SK-N-SH treated with all-trans-retinoic acid at 6 μM for 48 hours (cell line): ENCODE measurements at regions not wholly inside any gene's neighbourhood (a gene's known extent, or its start where the extent isn't known, plus 50 kb on each side); places are given as distances from the start of the nearest gene placed in this dataset.

ENCODE experiments used
- GLIS3 ChIP-seq: fragments of 250-450 bp; sonication (Bioruptor Pico); IDR thresholded peaks from 2 replicates; pipeline ENCODE4 v1.5.0; 2020; ENCODE audit warnings: mild to moderate bottlenecking, moderate library complexity
- OSR1 ChIP-seq: fragments of 250-450 bp; sonication (Bioruptor Pico); IDR thresholded peaks from 2 replicates; pipeline ENCODE4 v1.8.0; 2022; ENCODE audit warnings: moderate library complexity, mild to moderate bottlenecking, inconsistent platforms
- PATZ1 ChIP-seq: fragments of 250-450 bp; sonication (Bioruptor Pico); IDR thresholded peaks from 2 replicates; pipeline ENCODE4 v1.8.0; 2020; ENCODE audit warnings: mild to moderate bottlenecking, moderate library complexity, borderline replicate concordance
- TCF4 ChIP-seq: fragments of 250-450 bp; sonication (Bioruptor Pico); IDR thresholded peaks from 2 replicates; pipeline ENCODE4 v1.8.0; 2021; ENCODE audit warnings: mild to moderate bottlenecking, moderate library complexity, borderline replicate concordance
- TSHZ2 ChIP-seq: fragments of 250-450 bp; sonication (Bioruptor Pico); IDR thresholded peaks from 2 replicates; pipeline ENCODE4 v1.5.0; 2020; ENCODE audit warnings: mild to moderate bottlenecking, moderate library complexity
- ZNF70 ChIP-seq: fragments of 450-650 bp; formaldehyde crosslinking; IDR thresholded peaks from 2 replicates; pipeline ENCODE4 v1.5.0; 2020; ENCODE audit warnings: mild to moderate bottlenecking, moderate library complexity
- TF ChIP-seq, protein P1 (sequence below): fragments of 250-450 bp; sonication (Bioruptor Pico); IDR thresholded peaks from 2 replicates; pipeline ENCODE4 v1.5.1; 2020; ENCODE audit warnings: low read depth, mild to moderate bottlenecking, moderate library complexity

DNA sequence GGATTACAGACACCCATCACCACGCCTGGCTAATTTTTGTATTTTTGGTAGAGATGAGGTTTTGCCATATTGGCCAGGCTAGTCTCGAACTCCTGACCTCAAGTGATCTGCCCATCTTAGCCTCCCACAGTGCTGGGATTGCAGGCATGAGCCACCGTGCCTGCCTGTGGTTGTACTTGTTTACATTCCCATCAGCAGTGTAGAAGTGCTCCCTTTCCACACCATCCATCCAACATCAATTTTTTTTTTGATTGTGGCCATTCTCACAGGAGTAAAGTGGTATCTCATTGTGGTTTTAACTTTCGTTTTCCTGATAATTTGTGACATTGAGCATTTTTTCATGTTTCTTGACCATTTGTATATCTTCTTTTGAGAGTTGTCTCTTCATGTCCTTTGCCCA lies 1019.4 kb upstream of the SLC10A2 start:
- TF ChIP-seq PATZ1 (CRISPR knock-in tag) (no peak), TCF4 (CRISPR knock-in tag) (no peak), GLIS3 (no peak), TSHZ2 (no peak), ZNF70 (CRISPR knock-in tag) (no peak), OSR1 (no peak)
- TF ChIP-seq, protein P1, sequence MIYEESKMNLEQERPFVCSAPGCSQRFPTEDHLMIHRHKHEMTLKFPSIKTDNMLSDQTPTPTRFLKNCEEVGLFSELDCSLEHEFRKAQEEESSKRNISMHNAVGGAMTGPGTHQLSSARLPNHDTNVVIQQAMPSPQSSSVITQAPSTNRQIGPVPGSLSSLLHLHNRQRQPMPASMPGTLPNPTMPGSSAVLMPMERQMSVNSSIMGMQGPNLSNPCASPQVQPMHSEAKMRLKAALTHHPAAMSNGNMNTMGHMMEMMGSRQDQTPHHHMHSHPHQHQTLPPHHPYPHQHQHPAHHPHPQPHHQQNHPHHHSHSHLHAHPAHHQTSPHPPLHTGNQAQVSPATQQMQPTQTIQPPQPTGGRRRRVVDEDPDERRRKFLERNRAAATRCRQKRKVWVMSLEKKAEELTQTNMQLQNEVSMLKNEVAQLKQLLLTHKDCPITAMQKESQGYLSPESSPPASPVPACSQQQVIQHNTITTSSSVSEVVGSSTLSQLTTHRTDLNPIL: no peak
